ENCODE measurements at regions not wholly inside any gene's neighbourhood (a gene's known extent, or its start where the extent isn't known, plus 50 kb on each side); places are given as distances from the start of the nearest gene placed in this dataset.
"Not testable (repeated sequence)": the region's sequence is repeated elsewhere in the genome, so short reads cannot be mapped to it uniquely, and the experiment has no call there.

GRCh38 chr18:5830902-5831301 lies 64.4 kb downstream of the TMEM200C start:
- not testable (repeated sequence) for H3K4me3 ChIP-seq (ENCODE audit: low read depth, low read length)

- H3K4me3 ChIP-seq (ENCODE audit: low read depth, low read length) = no peak overlapping the region
These were observed 66.4 kb downstream of the TMEM200C start for GRCh38 chr18:5828913-5829312.

GRCh38 chr18:5825663-5826062 lies 69.7 kb downstream of the TMEM200C start:
- no peak overlapping the region for H3K4me3 ChIP-seq (ENCODE audit: low read depth, low read length)

GRCh38 chr18:5824370-5824984 lies 70.8 kb downstream of the TMEM200C start:
- no peak overlapping the region for H3K4me3 ChIP-seq (ENCODE audit: low read depth, low read length)

GRCh38 chr18:5817816-5818215 lies 77.5 kb downstream of the TMEM200C start:
- no peak overlapping the region for H3K4me3 ChIP-seq (ENCODE audit: low read depth, low read length)

GRCh38 chr18:5806860-5807259 lies 88.5 kb downstream of the TMEM200C start:
- no peak overlapping the region for H3K4me3 ChIP-seq (ENCODE audit: low read depth, low read length)

GRCh38 chr18:5787936-5788335 lies 107.4 kb downstream of the TMEM200C start:
- no peak overlapping the region for H3K4me3 ChIP-seq (ENCODE audit: low read depth, low read length)

- no peak overlapping the region for H3K4me3 ChIP-seq (ENCODE audit: low read depth, low read length)
These were observed 115.4 kb downstream of the TMEM200C start for GRCh38 chr18:5779922-5780321.

GRCh38 chr18:5772306-5773105 lies 122.8 kb downstream of the TMEM200C start:
- H3K4me3 ChIP-seq (ENCODE audit: low read depth, low read length) = no peak overlapping the region

GRCh38 chr18:5771343-5771742 lies 124.0 kb downstream of the TMEM200C start:
- no peak overlapping the region for H3K4me3 ChIP-seq (ENCODE audit: low read depth, low read length)

- H3K4me3 ChIP-seq (ENCODE audit: low read depth, low read length) = no peak overlapping the region
These were observed 125.1 kb downstream of the TMEM200C start for GRCh38 chr18:5770176-5770575.

GRCh38 chr18:5768454-5768853 lies 126.9 kb downstream of the TMEM200C start:
- no peak overlapping the region for H3K4me3 ChIP-seq (ENCODE audit: low read depth, low read length)

- H3K4me3 ChIP-seq (ENCODE audit: low read depth, low read length) = no peak overlapping the region
These were observed 136.1 kb downstream of the TMEM200C start for GRCh38 chr18:5759194-5759593.

- no peak overlapping the region for H3K4me3 ChIP-seq (ENCODE audit: low read depth, low read length)
These were observed 138.5 kb downstream of the TMEM200C start for GRCh38 chr18:5756823-5757222.

- H3K4me3 ChIP-seq (ENCODE audit: low read depth, low read length) = no peak overlapping the region
These were observed 147.6 kb downstream of the TMEM200C start for GRCh38 chr18:5747678-5748077.

- no peak overlapping the region for H3K4me3 ChIP-seq (ENCODE audit: low read depth, low read length)
These were observed 148.5 kb downstream of the TMEM200C start for GRCh38 chr18:5746844-5747243.

GRCh38 chr18:5744659-5745058 lies 150.7 kb downstream of the TMEM200C start:
- H3K4me3 ChIP-seq (ENCODE audit: low read depth, low read length) = no peak overlapping the region

- H3K4me3 ChIP-seq (ENCODE audit: low read depth, low read length) = no peak overlapping the region
These were observed 156.8 kb downstream of the TMEM200C start for GRCh38 chr18:5738526-5738925.

GRCh38 chr18:5732318-5732717 lies 163.0 kb downstream of the TMEM200C start:
- no peak overlapping the region for H3K4me3 ChIP-seq (ENCODE audit: low read depth, low read length)

- H3K4me3 ChIP-seq (ENCODE audit: low read depth, low read length) = no peak overlapping the region
These were observed 165.2 kb downstream of the TMEM200C start for GRCh38 chr18:5729983-5730699.

- no peak overlapping the region for H3K4me3 ChIP-seq (ENCODE audit: low read depth, low read length)
These were observed 166.8 kb downstream of the TMEM200C start for GRCh38 chr18:5728531-5728930.

- no peak overlapping the region for H3K4me3 ChIP-seq (ENCODE audit: low read depth, low read length)
These were observed 169.3 kb downstream of the TMEM200C start for GRCh38 chr18:5726011-5726410.

Data from iPS-11a (cell line).